ENCODE measurements at regions not wholly inside any gene's neighbourhood (a gene's known extent, or its start where the extent isn't known, plus 50 kb on each side); places are given as distances from the start of the nearest gene placed in this dataset.
"Not testable (repeated sequence)": the region's sequence is repeated elsewhere in the genome, so short reads cannot be mapped to it uniquely, and the experiment has no call there.

- DNase-seq (ENCODE audit: low read depth in 2 of 2), result no peak
These were observed 129.1 kb upstream of the OLIG3 start for GRCh38 chr6:137623293-137623692.

DNA sequence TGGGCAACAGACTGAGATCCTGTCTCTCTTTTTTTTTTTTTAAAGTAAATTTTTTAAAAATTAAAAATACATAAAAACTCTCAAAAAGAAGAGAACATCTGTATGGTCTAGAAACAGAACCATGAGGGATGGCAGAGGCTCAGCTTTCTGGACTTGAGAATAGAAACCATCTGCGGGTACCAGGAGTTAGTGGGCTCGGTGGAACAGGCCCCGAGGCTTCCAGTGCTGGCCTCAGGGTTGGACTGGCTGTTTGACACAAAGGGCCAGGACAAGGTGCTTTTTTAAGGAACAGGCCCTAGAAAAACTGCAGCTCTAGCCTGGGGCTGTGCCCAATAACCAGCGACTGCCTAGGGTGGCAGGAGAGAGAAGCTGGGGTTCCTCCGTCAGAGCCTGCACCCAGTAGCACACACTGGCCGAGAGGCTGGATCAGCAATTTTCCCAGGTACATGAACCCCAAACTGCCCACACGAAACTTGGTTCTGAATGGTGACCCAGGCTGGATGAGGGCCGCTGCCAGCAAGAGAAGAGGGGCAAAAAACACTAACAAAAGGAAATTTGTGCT is 131.0 kb upstream of the OLIG3 start:
- DNase-seq (ENCODE audit: low read depth in 2 of 2), result no peak

- DNase-seq (ENCODE audit: low read depth in 2 of 2), result no peak
These were observed 131.6 kb upstream of the OLIG3 start for GRCh38 chr6:137625808-137626207.

DNA sequence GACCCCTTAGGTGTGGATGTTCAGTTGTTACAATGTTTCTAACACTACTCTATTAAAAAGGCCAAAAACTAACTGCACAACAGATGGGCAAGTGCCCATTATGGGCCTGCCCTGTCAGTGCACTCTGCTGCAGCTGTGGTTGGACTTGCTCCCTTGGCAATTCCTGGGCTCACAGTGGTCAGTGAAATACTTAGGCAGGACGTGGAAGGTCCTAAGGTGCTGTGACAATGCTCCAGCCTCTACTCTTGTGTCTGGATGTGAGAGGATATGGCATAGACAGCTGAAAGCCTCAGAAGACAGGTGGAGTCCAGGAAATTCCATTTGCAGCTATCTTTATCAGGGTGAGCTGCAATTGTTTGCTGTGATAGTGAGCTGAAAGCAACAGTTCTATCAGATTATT is 136.5 kb upstream of the OLIG3 start:
- no peak for DNase-seq (ENCODE audit: low read depth in 2 of 2)

DNA sequence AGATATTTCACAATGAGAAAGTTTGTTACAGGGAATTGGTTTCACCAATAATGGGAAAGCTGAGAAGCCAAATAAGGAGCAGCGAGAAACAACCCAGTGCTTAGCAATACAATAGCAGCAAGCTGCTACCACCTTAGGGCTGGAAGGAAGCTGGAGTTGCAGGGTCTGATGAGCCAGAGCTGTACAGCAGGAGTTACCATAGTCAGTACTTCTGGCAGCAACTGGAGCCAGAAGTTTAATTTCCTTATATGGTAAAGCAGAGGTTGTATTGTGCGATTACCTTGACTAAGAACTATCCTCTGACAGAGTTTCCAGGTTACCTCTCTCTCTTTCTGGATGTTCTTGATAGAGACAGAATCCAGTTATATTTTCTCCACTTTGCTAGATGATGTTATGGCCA is 137.1 kb upstream of the OLIG3 start:
- DNase-seq (ENCODE audit: low read depth in 2 of 2), result no peak

DNA sequence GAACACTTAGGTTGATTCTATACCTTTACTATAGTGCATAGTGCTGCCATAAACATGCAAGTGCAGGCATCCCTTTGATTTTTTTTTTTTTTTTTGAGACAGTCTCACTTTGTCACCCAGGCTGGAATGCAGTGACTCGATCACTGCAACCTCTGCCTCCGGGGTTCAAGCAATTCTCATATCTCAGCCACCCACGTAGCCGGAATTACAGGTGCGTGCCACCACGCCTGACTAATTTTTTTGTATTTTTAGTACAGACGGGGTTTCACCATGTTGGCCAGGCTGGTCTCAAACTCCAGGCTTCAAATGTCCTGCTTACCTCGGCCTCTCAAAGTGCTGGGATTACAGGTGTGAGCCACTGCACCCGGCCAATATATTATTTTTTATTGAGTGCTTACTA is 140.0 kb upstream of the OLIG3 start:
- not testable (repeated sequence) for DNase-seq (ENCODE audit: low read depth in 2 of 2)

- DNase-seq (ENCODE audit: low read depth in 2 of 2), result no peak
These were observed 142.9 kb upstream of the OLIG3 start for GRCh38 chr6:137637121-137637520.

DNA sequence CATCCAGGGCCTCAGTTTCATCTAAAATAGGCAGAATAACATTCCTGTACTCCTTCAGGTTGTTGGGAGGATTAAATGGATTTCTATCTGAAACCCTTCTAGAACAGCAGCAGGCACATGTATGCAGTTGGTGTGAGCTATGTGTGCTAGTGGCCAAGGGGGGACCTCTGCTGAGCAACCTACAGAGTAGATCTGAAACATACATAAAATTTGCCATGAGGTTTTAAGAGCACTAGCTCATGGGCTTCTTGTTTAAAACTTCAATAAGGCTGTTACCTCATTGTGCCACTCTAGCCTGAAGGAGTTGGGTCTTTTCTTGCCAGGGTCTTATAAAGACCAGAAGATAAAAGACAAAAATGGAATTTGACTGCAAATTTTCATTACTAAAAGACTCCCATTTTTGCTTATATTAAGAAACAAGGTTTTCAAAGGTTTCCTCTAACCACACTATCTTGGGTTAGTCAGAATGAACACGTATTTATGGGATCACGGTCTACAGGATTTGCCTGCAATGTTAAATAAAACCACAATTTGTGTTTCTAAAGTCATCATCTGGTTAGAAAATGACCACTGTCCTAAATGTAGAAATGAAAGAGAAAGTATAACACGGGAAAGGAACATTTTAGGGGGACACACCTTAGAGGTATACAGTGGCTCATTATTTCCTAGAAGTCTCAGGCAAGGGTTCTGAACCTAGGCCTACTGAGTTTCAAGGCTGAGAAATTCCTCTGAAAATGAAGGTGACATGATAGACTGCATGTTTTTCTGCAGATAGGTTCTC is 144.9 kb upstream of the OLIG3 start:
- DNase-seq (ENCODE audit: low read depth in 2 of 2), result no peak

- DNase-seq (ENCODE audit: low read depth in 2 of 2), result no peak
These were observed 145.9 kb upstream of the OLIG3 start for GRCh38 chr6:137640086-137640485.

DNA sequence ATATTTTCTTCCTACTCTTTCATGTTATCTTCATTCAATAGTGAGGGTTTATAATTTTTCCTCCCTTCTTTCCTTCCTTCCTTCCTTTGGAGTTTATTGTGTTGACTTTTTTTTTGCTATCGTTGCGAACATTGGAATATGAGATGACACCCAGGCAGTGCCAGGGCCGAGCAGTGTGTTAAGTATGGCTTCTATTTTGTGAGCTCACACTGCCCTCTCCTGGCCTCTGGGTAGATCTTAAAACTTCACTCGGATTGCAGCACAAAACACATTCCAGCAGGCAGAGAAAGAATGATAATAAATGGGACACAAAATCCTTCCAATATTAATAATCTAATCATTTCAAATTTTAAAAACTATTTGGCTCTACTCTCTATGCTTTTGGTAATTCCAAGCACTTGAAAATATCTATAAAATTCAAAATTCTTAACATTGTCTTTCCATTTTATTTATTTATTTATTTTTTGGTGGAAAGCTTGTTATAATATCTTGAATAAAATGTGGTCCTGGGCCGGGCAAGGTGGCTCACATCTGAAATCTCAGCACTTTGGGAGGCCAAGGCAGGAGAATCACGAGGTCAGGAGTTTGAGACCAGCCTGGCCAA is 147.4 kb upstream of the OLIG3 start:
- peak; percentile 56 to 77 for DNase-seq (ENCODE audit: low read depth in 2 of 2)

- DNase-seq (ENCODE audit: low read depth in 2 of 2), result not testable (repeated sequence)
These were observed 149.0 kb upstream of the OLIG3 start for GRCh38 chr6:137643210-137643609.

GRCh38 chr6:137643644-137644043 is 149.4 kb upstream of the OLIG3 start:
- DNase-seq (ENCODE audit: low read depth in 2 of 2), result not testable (repeated sequence)

GRCh38 chr6:137645850-137646249 is 151.7 kb upstream of the OLIG3 start:
- no peak for DNase-seq (ENCODE audit: low read depth in 2 of 2)

DNA sequence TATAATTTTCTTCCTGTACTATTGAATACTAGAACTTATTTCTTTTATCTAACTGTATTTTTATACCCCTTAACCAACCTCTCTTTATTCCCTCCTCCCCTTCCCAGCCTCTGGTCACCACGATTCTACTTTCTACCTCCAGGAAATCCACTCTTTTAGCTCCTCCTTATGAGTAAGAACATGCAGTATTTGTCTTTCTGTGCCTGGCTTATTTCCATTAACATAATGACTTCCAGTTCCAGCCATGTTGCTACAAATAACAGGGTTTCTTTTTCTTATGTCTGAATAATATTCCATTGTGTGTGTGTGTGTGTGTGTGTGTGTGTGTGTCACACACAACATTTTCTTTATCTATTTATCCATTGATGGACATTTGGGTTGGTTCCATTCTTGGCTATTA is 152.3 kb upstream of the OLIG3 start:
- no peak for DNase-seq (ENCODE audit: low read depth in 2 of 2)

DNA sequence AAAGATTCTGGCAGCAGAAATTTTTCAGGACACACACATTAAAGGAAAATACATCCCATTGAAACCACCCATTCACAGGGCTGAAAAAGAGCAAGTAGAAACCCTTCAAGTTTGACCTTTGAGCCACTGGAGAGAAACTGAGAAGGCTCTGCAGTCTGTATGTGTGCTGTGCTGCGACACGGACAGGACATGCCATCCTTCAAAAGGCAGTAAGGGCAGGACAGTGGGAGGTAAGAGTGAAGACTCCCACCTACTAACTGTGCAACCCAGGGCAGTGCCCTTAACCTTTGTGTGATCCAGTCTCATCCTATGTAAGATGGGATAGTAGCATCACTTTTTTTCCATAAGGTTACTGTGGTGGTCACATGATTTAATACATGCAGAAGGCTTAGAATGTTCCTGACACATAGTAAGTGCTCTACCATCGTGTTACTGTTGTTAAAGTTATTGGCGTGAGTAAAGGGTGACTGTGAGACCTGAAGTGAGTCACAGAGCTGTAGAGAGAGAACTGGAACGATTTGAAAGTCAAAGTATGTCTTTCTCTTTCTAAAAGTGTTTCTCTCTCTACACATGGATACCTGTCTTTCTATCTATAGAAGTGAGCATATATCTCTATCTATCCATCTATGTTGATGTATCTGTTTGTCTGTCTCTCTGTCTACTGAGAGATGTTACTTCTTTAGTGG is 153.7 kb upstream of the OLIG3 start:
- no peak for DNase-seq (ENCODE audit: low read depth in 2 of 2)

GRCh38 chr6:137650720-137651119 is 156.5 kb upstream of the OLIG3 start:
- DNase-seq (ENCODE audit: low read depth in 2 of 2), result no peak

DNA sequence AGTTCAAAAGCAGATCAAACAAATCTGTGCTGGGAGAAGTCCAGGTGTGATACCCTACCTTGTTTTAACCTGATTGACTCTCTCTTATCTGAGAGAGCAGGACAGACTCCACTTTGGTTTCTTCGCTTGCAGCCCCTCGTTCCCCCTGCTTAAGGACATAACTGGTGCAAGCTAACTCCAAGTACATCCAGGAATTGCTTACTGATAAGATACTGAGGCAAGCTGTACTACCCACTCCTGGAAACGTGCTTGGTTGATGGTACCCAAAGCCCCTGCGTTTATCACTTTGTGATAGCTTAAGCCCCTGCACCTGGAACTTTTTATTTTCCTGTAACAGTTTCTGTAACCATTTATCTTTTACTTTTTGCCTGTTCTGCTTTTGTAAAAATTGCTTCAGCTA is 157.0 kb upstream of the OLIG3 start:
- DNase-seq (ENCODE audit: low read depth in 2 of 2), result no peak

DNA sequence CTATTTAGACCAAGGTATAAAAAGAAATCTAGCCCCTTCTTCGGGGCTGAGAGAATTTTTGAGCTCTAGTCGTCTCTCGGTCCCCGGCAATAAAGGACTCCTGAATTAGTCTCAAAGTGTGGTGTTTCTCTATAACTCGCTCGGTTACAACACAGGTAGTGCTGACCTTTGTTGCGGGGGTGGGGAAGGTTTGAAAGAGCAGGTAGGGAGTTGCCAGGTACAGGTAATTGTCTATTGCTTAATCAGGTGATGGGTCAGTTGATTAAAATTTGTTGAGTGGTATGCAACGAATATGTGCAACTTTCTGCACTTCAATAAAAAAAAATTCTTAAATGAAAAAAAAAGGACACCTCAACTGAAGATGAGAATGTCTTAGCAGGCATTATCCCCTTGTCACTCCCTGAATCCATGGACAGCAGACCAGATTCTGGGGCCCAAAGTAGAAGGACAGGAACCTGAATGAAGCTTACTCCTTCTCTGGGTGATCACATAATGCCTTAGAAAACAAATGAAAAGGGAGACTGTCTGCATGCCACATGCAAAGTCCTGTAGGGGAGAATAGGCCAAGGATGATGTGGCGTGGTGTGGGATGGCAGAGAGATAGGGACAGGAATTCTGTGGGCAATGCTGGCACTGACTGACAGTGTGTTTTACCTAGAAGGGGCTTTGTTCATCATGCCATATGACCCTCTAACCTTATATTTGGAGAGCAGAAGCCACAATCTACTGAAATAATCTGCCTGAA is 157.6 kb upstream of the OLIG3 start:
- no peak for DNase-seq (ENCODE audit: low read depth in 2 of 2)

DNA sequence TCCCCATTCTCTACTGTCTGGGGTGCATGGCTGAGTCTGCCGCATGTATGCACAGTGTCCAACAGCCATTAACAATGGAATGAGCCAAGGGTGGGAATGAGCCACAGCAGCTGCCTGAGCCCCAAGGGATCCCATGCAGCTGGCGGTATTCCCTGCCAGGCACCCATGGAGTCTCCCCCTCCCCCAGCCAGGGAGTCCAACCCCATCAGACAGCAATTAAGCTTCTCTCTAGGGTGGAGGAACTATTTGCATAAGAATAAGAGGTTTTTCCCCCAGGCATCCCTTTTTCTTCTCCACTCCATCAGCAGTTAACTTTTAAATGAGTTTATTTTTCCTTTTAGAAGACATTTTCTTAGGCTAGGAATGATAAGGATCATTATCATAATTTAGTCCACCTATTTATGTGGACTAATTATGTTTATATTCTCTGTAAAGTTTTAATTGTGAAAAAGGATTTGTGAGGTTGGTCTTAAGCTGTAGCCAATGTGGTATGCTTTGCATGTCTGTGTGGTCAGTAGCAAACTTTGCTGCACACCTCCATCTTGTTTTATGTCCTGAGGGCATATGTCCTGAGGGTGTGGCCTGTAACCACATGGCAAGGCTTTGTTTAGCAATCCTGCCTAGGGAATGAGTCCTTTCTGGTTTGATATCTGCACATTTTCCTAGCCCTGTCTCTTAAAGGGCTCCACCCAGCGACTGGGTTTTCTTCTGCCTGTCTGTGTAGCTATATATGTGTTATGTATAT is 158.9 kb upstream of the OLIG3 start:
- no peak for DNase-seq (ENCODE audit: low read depth in 2 of 2)

DNA sequence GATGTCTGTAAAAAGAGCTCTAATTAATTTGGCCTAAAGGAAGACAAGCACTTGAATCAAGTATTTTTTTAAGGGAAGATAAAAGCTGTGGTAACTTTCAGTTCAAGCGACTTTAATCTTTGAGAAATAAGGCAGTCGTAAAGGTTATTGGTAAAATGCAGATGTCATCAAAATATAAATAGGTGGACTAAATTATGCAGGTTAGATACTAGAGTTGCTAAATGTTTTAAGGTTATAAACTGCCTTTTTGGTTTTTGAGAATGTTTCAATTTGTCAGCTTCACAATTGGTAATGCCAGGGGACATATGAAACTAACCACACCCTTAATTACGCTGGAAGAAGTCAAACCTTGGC is 159.5 kb upstream of the OLIG3 start:
- DNase-seq (ENCODE audit: low read depth in 2 of 2), result no peak

- DNase-seq (ENCODE audit: low read depth in 2 of 2), result no peak
These were observed 160.3 kb upstream of the OLIG3 start for GRCh38 chr6:137654365-137654981.

Data from dermis microvascular lymphatic vessel endothelial cell (primary cell).